Nephron (organoid): ENCODE measurements at regions not wholly inside any gene's neighbourhood (a gene's known extent, or its start where the extent isn't known, plus 50 kb on each side); places are given as distances from the start of the nearest gene placed in this dataset.
"Not testable (repeated sequence)": the region's sequence is repeated elsewhere in the genome, so short reads cannot be mapped to it uniquely, and the experiment has no call there.

Source experiments
- H3K27ac Mint-ChIP-seq, 3 experiments: 2 replicates each; pipeline ENCODE4 v1.8.0; 2020; ENCODE audit warnings: mixed read lengths in 3 of 3, mild to moderate bottlenecking in 2 of 3, moderate library complexity in 1 of 3
- H3K27me3 Mint-ChIP-seq: 2 replicates; pipeline ENCODE4 v1.8.0; 2021; ENCODE audit warnings: low read depth, mild to moderate bottlenecking, moderate library complexity, mixed read lengths
- H3K36me3 Mint-ChIP-seq: 2 replicates; pipeline ENCODE4 v1.8.0; 2020; ENCODE audit warnings: low read depth, mixed read lengths
- H3K4me1 Mint-ChIP-seq: 2 replicates; pipeline ENCODE4 v1.8.0; 2020; ENCODE audit warnings: mixed read lengths
- H3K4me3 Mint-ChIP-seq, 3 experiments: 2 replicates each; pipeline ENCODE4 v1.8.0; 2020; ENCODE audit warnings: mild to moderate bottlenecking in 3 of 3, mixed read lengths in 3 of 3, moderate library complexity in 2 of 3
- H3K9me3 Mint-ChIP-seq: 2 replicates; pipeline ENCODE4 v1.8.0; 2020; ENCODE audit warnings: mixed read lengths
- CTCF ChIP-seq, 3 experiments: fragments of 200-600 bp; sonication (generic); IDR thresholded peaks; one replicate each; pipeline ENCODE4 v1.5.0; 2021; ENCODE audit warnings: antibody characterized with exemption in 3 of 3; ENCODE audit not compliant: unreplicated experiment in 3 of 3

- H3K36me3 Mint-ChIP-seq, H3K27me3 Mint-ChIP-seq, H3K4me1 Mint-ChIP-seq, H3K27ac Mint-ChIP-seq, H3K4me3 Mint-ChIP-seq: not testable (repeated sequence)
- peaks cover 66% of the 10 kb centered on the region for H3K9me3 Mint-ChIP-seq
These were observed 238.1 kb downstream of the GOLGA6L6 start for GRCh38 chr15:20303248-20304171.

GRCh38 chr15:20302141-20303069 is 239.2 kb downstream of the GOLGA6L6 start:
- H3K27ac Mint-ChIP-seq, H3K4me1 Mint-ChIP-seq, H3K36me3 Mint-ChIP-seq, H3K27me3 Mint-ChIP-seq, H3K4me3 Mint-ChIP-seq: not testable (repeated sequence)
- peaks cover 68% of the 10 kb centered on the region for H3K9me3 Mint-ChIP-seq

GRCh38 chr15:20301471-20302081 is 240.0 kb downstream of the GOLGA6L6 start:
- H3K4me3 Mint-ChIP-seq, H3K4me1 Mint-ChIP-seq, H3K27ac Mint-ChIP-seq, H3K27me3 Mint-ChIP-seq, H3K36me3 Mint-ChIP-seq: not testable (repeated sequence)
- peaks cover 67% of the 10 kb centered on the region for H3K9me3 Mint-ChIP-seq

- not testable (repeated sequence) for H3K36me3 Mint-ChIP-seq, H3K27me3 Mint-ChIP-seq, H3K4me1 Mint-ChIP-seq, H3K4me3 Mint-ChIP-seq, H3K27ac Mint-ChIP-seq
- peaks cover 68% of the 10 kb centered on the region for H3K9me3 Mint-ChIP-seq
These were observed 240.6 kb downstream of the GOLGA6L6 start for GRCh38 chr15:20301041-20301390.

- H3K27ac Mint-ChIP-seq, H3K4me3 Mint-ChIP-seq, H3K4me1 Mint-ChIP-seq, H3K27me3 Mint-ChIP-seq: not testable (repeated sequence)
- Mint-ChIP-seq H3K9me3 (peaks cover 70% of the 10 kb centered on the region), H3K36me3 (peaks cover 11% of the 10 kb centered on the region)
These were observed 241.1 kb downstream of the GOLGA6L6 start for GRCh38 chr15:20300351-20301040.

GRCh38 chr15:20297603-20298123 is 243.9 kb downstream of the GOLGA6L6 start:
- not testable (repeated sequence) for H3K27ac Mint-ChIP-seq, H3K4me3 Mint-ChIP-seq, H3K27me3 Mint-ChIP-seq, H3K4me1 Mint-ChIP-seq, H3K36me3 Mint-ChIP-seq
- H3K9me3 Mint-ChIP-seq: peaks cover 56% of the 10 kb centered on the region

GRCh38 chr15:20296261-20296660 is 245.3 kb downstream of the GOLGA6L6 start:
- not testable (repeated sequence) for H3K27me3 Mint-ChIP-seq, H3K4me3 Mint-ChIP-seq, H3K27ac Mint-ChIP-seq, H3K4me1 Mint-ChIP-seq, H3K36me3 Mint-ChIP-seq
- peaks cover 42% of the 10 kb centered on the region for H3K9me3 Mint-ChIP-seq

- Mint-ChIP-seq H3K4me3 (no peak overlapping the region), H3K27ac (no peak overlapping the region), H3K27me3 (no peaks in the 10 kb centered on the region), H3K9me3 (peaks cover 34% of the 10 kb centered on the region), H3K36me3 (peaks cover 3% of the 10 kb centered on the region), H3K4me1 (no peaks in the 10 kb centered on the region)
- TF ChIP-seq CTCF (IDR thresholded peaks at IDR 0.05; ENCODE audit: unreplicated experiment in 3 of 3): no peak
These were observed 246.3 kb downstream of the GOLGA6L6 start for GRCh38 chr15:20295238-20295811.
